Neural cell (in vitro differentiated cells): ENCODE measurements at regions not wholly inside any gene's neighbourhood (a gene's known extent, or its start where the extent isn't known, plus 50 kb on each side); places are given as distances from the start of the nearest gene placed in this dataset.

Experiments
- H2AFZ ChIP-seq: fragments of 200-600, 300-800 bp; sonication (generic), shearing (Covaris generic); 2 replicates; pipeline ENCODE4 v1.6.0; 2014; ENCODE audit warnings: low read depth, mild to moderate bottlenecking, antibody characterized with exemption, low read length, moderate library complexity
- H3F3A ChIP-seq: fragments of 200-600 bp; shearing (Covaris generic); 2 replicates; pipeline ENCODE4 v1.6.1; 2016; ENCODE audit warnings: mild to moderate bottlenecking, moderate library complexity, mixed read lengths, antibody characterized with exemption, low read length; ENCODE audit not compliant: insufficient read depth, poor library complexity, severe bottlenecking
- H3K27ac ChIP-seq: fragments of 200-600, 300-800 bp; sonication (generic), shearing (Covaris generic); 2 replicates; pipeline ENCODE4 v1.5.1; 2014; ENCODE audit warnings: mild to moderate bottlenecking, low read length, moderate library complexity
- H3K27me3 ChIP-seq: fragments of 300-800, 200-600 bp; sonication (generic), shearing (Covaris generic); 2 replicates; pipeline ENCODE4 v1.6.0; 2014; ENCODE audit warnings: mild to moderate bottlenecking, low read depth, low read length, moderate library complexity; ENCODE audit not compliant: insufficient read depth
- H3K36me3 ChIP-seq: fragments of 300-800, 200-600 bp; sonication (generic), shearing (Covaris generic); 2 replicates; pipeline ENCODE4 v1.5.1; 2014; ENCODE audit warnings: mild to moderate bottlenecking, antibody characterized with exemption, low read length, moderate library complexity; ENCODE audit not compliant: insufficient read depth
- H3K4me2 ChIP-seq: fragments of 300-800, 200-600 bp; sonication (generic), shearing (Covaris generic); 2 replicates; pipeline ENCODE4 v1.6.0; 2014; ENCODE audit warnings: mild to moderate bottlenecking, low read length
- H3K4me3 ChIP-seq: fragments of 300-800, 200-600 bp; sonication (generic), shearing (Covaris generic); 2 replicates; pipeline ENCODE4 v1.5.1; 2014; ENCODE audit warnings: mild to moderate bottlenecking, low read length, moderate library complexity
- H3K79me2 ChIP-seq: fragments of 200-600 bp; shearing (Covaris generic); replicated peaks from 2 replicates; pipeline ENCODE4 v1.6.0; 2014; ENCODE audit warnings: mild to moderate bottlenecking, low read length, moderate library complexity; ENCODE audit not compliant: insufficient read depth
- H3K9ac ChIP-seq: fragments of 300-800, 200-600 bp; sonication (generic), shearing (Covaris generic); 2 replicates; pipeline ENCODE4 v1.6.1; 2016; ENCODE audit warnings: mild to moderate bottlenecking, low read length, mixed read lengths
- H3K9me2 ChIP-seq: fragments of 200-600 bp; shearing (Covaris generic); 2 replicates; pipeline ENCODE4 v1.6.1; 2016; ENCODE audit warnings: mild to moderate bottlenecking, low read length, mixed read lengths; ENCODE audit not compliant: insufficient read depth
- H3K9me3 ChIP-seq: fragments of 200-600, 300-800 bp; sonication (generic), shearing (Covaris generic); 2 replicates; pipeline ENCODE4 v1.6.1; 2016; ENCODE audit warnings: mild to moderate bottlenecking, mixed run types, low read length, moderate library complexity, mixed read lengths
- H4K20me1 ChIP-seq: fragments of 200-600 bp; shearing (Covaris generic); 2 replicates; pipeline ENCODE4 v1.6.1; 2016; ENCODE audit warnings: mild to moderate bottlenecking, mixed run types; ENCODE audit not compliant: insufficient read depth
- EP300 ChIP-seq: fragments of 450-650 bp; conservative IDR thresholded peaks from 2 replicates; pipeline ENCODE4 v1.6.1; 2014; ENCODE audit warnings: antibody characterized with exemption, mild to moderate bottlenecking, moderate library complexity; ENCODE audit not compliant: poor library complexity, severe bottlenecking
- EZH2 ChIP-seq: fragments of 200-600, 300-800 bp; shearing (Covaris generic), sonication (generic); IDR thresholded peaks from 2 replicates; pipeline ENCODE4 v1.6.1; 2014; ENCODE audit warnings: antibody characterized with exemption, low read length, borderline replicate concordance, mild to moderate bottlenecking; ENCODE audit not compliant: insufficient read depth, poor library complexity, severe bottlenecking
- MXI1 ChIP-seq: fragments of 450-650 bp; conservative IDR thresholded peaks from 2 replicates; pipeline ENCODE4 v1.6.1; 2014; ENCODE audit warnings: antibody characterized with exemption, mild to moderate bottlenecking; ENCODE audit not compliant: poor library complexity, severe bottlenecking
- POLR2AphosphoS5 ChIP-seq: IDR thresholded peaks from 2 replicates; pipeline ENCODE4 v1.6.1; 2012
- RAD21 ChIP-seq: fragments of 450-650 bp; conservative IDR thresholded peaks from 2 replicates; pipeline ENCODE4 v1.6.1; 2014; ENCODE audit warnings: antibody characterized with exemption, mild to moderate bottlenecking, moderate library complexity
- SMC3 ChIP-seq: fragments of 450-650 bp; conservative IDR thresholded peaks from 2 replicates; pipeline ENCODE4 v1.6.1; 2014; ENCODE audit warnings: antibody characterized with exemption, mild to moderate bottlenecking, moderate library complexity; ENCODE audit not compliant: poor library complexity
- TAF1 ChIP-seq: IDR thresholded peaks from 2 replicates; pipeline ENCODE4 v1.6.1; 2012; ENCODE audit warnings: low read depth
- TF ChIP-seq, protein P1 (sequence below): fragments of 450-650 bp; IDR thresholded peaks from 2 replicates; pipeline ENCODE4 v1.5.1; 2014; ENCODE audit warnings: antibody characterized with exemption, mild to moderate bottlenecking, moderate library complexity; ENCODE audit not compliant: poor library complexity, severe bottlenecking
- TF ChIP-seq, protein P2 (sequence below): IDR thresholded peaks from 2 replicates; pipeline ENCODE4 v1.6.1; 2012; ENCODE audit warnings: borderline replicate concordance

DNA sequence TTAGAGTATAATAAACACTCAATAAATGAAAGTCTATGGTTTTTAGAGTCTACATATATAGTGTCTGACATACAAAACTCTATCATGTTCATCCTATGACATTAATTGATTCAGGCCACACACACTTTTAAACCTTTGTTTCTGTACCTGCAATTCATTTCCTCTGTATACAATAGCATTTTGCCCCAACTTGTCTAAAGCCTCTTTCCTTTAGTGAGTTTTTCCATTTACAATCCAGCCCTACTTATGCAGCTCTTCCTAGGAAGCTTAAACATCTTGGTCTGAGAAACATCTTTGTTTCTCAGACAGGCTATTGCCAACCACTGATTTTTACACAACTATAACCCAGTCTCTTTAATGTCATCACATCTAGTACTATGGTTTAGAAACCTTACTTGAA is 214.7 kb upstream of the SLC16A7 start:
- H3K27ac ChIP-seq = no peak overlapping the region
- no peak overlapping the region for H3K4me3 ChIP-seq
- H3K27me3 ChIP-seq = no peaks in the 10 kb centered on the region
- no peaks in the 10 kb centered on the region for H4K20me1 ChIP-seq
- H2AFZ ChIP-seq = no peak overlapping the region
- H3K9me3 ChIP-seq = no peaks in the 10 kb centered on the region
- no peak overlapping the region for H3K9ac ChIP-seq
- TF ChIP-seq RAD21 (no peak), SMC3 (no peak), POLR2AphosphoS5 (no peak), TAF1 (no peak), MXI1 (no peak), EZH2 (no peak), EP300 (no peak)
- TF ChIP-seq, protein P1, sequence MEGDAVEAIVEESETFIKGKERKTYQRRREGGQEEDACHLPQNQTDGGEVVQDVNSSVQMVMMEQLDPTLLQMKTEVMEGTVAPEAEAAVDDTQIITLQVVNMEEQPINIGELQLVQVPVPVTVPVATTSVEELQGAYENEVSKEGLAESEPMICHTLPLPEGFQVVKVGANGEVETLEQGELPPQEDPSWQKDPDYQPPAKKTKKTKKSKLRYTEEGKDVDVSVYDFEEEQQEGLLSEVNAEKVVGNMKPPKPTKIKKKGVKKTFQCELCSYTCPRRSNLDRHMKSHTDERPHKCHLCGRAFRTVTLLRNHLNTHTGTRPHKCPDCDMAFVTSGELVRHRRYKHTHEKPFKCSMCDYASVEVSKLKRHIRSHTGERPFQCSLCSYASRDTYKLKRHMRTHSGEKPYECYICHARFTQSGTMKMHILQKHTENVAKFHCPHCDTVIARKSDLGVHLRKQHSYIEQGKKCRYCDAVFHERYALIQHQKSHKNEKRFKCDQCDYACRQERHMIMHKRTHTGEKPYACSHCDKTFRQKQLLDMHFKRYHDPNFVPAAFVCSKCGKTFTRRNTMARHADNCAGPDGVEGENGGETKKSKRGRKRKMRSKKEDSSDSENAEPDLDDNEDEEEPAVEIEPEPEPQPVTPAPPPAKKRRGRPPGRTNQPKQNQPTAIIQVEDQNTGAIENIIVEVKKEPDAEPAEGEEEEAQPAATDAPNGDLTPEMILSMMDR = no peak
- TF ChIP-seq, protein P2, sequence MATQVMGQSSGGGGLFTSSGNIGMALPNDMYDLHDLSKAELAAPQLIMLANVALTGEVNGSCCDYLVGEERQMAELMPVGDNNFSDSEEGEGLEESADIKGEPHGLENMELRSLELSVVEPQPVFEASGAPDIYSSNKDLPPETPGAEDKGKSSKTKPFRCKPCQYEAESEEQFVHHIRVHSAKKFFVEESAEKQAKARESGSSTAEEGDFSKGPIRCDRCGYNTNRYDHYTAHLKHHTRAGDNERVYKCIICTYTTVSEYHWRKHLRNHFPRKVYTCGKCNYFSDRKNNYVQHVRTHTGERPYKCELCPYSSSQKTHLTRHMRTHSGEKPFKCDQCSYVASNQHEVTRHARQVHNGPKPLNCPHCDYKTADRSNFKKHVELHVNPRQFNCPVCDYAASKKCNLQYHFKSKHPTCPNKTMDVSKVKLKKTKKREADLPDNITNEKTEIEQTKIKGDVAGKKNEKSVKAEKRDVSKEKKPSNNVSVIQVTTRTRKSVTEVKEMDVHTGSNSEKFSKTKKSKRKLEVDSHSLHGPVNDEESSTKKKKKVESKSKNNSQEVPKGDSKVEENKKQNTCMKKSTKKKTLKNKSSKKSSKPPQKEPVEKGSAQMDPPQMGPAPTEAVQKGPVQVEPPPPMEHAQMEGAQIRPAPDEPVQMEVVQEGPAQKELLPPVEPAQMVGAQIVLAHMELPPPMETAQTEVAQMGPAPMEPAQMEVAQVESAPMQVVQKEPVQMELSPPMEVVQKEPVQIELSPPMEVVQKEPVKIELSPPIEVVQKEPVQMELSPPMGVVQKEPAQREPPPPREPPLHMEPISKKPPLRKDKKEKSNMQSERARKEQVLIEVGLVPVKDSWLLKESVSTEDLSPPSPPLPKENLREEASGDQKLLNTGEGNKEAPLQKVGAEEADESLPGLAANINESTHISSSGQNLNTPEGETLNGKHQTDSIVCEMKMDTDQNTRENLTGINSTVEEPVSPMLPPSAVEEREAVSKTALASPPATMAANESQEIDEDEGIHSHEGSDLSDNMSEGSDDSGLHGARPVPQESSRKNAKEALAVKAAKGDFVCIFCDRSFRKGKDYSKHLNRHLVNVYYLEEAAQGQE = no peak
- H3K4me2 ChIP-seq = no peak overlapping the region
- no peaks in the 10 kb centered on the region for H3K79me2 ChIP-seq
- H3K9me2 ChIP-seq = no peaks in the 10 kb centered on the region
- no peaks in the 10 kb centered on the region for H3K36me3 ChIP-seq
- H3F3A ChIP-seq = no peaks in the 10 kb centered on the region

DNA sequence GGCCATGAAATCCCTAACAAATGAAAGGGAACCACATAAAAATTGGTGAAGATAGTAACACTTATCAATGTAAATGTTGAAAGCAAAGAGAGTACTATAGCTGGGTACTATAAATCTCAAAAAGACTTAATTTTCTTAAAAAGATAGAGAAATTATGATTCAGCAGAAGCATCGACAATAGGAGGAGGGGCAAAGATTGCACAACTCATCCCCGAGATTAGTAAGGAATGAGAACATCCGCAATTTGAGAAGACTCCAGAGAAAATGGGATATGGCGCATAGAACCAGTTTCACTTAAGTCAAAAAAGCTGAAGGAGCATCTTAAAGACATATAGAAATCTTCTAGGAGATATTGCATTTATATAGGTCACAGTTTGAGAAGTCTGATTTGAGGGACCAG is 220.2 kb upstream of the SLC16A7 start:
- no peaks in the 10 kb centered on the region for H3K9me3 ChIP-seq

More for the DNA sequence above, 220.2 kb upstream of the SLC16A7 start:
- Histone ChIP-seq H4K20me1 (no peaks in the 10 kb centered on the region), H3K9me2 (no peaks in the 10 kb centered on the region), H2AFZ (no peak overlapping the region), H3K27ac (no peak overlapping the region), H3F3A (no peaks in the 10 kb centered on the region), H3K36me3 (no peaks in the 10 kb centered on the region), H3K9ac (no peak overlapping the region), H3K79me2 (no peaks in the 10 kb centered on the region), H3K4me2 (no peak overlapping the region), H3K4me3 (no peak overlapping the region), H3K27me3 (no peaks in the 10 kb centered on the region)
- no peak for TF ChIP-seq MXI1
- TF ChIP-seq EP300 = no peak
- TF ChIP-seq, protein P2 = no peak
- no peak for TF ChIP-seq RAD21
- no peak for TF ChIP-seq EZH2
- no peak for TF ChIP-seq SMC3
- no peak for TF ChIP-seq POLR2AphosphoS5
